ENCODE measurements at regions not wholly inside any gene's neighbourhood (a gene's known extent, or its start where the extent isn't known, plus 50 kb on each side); places are given as distances from the start of the nearest gene placed in this dataset.

GRCh38 chr9:25396828-25397227 lies 281.4 kb downstream of the TUSC1 start:
- DNase-seq (no peak), ATAC-seq (no peak)
- intact Hi-C loops (cut with DNase I; ENCODE audit: low total_unique reads) (no loop called here), in situ Hi-C loops (cut with MboI; ENCODE audit: low sequenced_read_pairs in 4 of 4) (no loop called here)
- H3K27ac ChIP-seq = no peak overlapping the region
- no peaks in the 10 kb centered on the region for H3K27me3 ChIP-seq
- TF ChIP-seq CTCF (IDR thresholded peaks at IDR 0.05 in 4 of 5, conservative IDR thresholded peaks at IDR 0.05 in 1 of 5) (no peak), POLR2A (IDR thresholded peaks at IDR 0.05) (no peak)
- H3K9me3 ChIP-seq = no peaks in the 10 kb centered on the region
- no peaks in the 10 kb centered on the region for H3K36me3 ChIP-seq
- H3K4me3 ChIP-seq = no peak overlapping the region
- no peaks in the 10 kb centered on the region for H3K4me1 ChIP-seq

GRCh38 chr9:25381141-25381540 lies 297.1 kb downstream of the TUSC1 start:
- H3K9me3 ChIP-seq = no peaks in the 10 kb centered on the region

GRCh38 chr9:25377039-25377438 lies 301.2 kb downstream of the TUSC1 start:
- in situ Hi-C loops (cut with MboI; ENCODE audit: low sequenced_read_pairs in 4 of 4) = no loop called here
- intact Hi-C loops (cut with DNase I; ENCODE audit: low total_unique reads) = no loop called here
- Histone ChIP-seq H3K9me3 (no peaks in the 10 kb centered on the region), H3K27me3 (no peaks in the 10 kb centered on the region), H3K4me3 (no peak overlapping the region), H3K4me1 (no peaks in the 10 kb centered on the region), H3K27ac (no peak overlapping the region), H3K36me3 (no peaks in the 10 kb centered on the region)
- DNase-seq (no peak), ATAC-seq (no peak)
- TF ChIP-seq POLR2A (IDR thresholded peaks at IDR 0.05) (no peak), CTCF (IDR thresholded peaks at IDR 0.05 in 4 of 5, conservative IDR thresholded peaks at IDR 0.05 in 1 of 5) (no peak)

More at GRCh38 chr9:25381141-25381540, 297.1 kb downstream of the TUSC1 start:
- TF ChIP-seq POLR2A (IDR thresholded peaks at IDR 0.05) (no peak), CTCF (IDR thresholded peaks at IDR 0.05 in 4 of 5, conservative IDR thresholded peaks at IDR 0.05 in 1 of 5) (no peak)
- intact Hi-C loops (cut with DNase I; ENCODE audit: low total_unique reads) = no loop called here
- in situ Hi-C loops (cut with MboI; ENCODE audit: low sequenced_read_pairs in 4 of 4) = no loop called here
- DNase-seq (no peak), ATAC-seq (no peak)
- H3K4me1 ChIP-seq = no peaks in the 10 kb centered on the region
- no peak overlapping the region for H3K4me3 ChIP-seq
- H3K27ac ChIP-seq = no peak overlapping the region
- H3K36me3 ChIP-seq = no peaks in the 10 kb centered on the region
- H3K27me3 ChIP-seq = no peaks in the 10 kb centered on the region

GRCh38 chr9:25374281-25374680 lies 304.0 kb downstream of the TUSC1 start:
- no peaks in the 10 kb centered on the region for H3K36me3 ChIP-seq
- H3K27me3 ChIP-seq = no peaks in the 10 kb centered on the region
- ATAC-seq (no peak), DNase-seq (no peak)
- TF ChIP-seq CTCF (IDR thresholded peaks at IDR 0.05 in 4 of 5, conservative IDR thresholded peaks at IDR 0.05 in 1 of 5) (no peak), POLR2A (IDR thresholded peaks at IDR 0.05) (no peak)
- H3K4me1 ChIP-seq = no peaks in the 10 kb centered on the region
- intact Hi-C loops (cut with DNase I; ENCODE audit: low total_unique reads) (no loop called here), in situ Hi-C loops (cut with MboI; ENCODE audit: low sequenced_read_pairs in 4 of 4) (no loop called here)
- no peak overlapping the region for H3K4me3 ChIP-seq
- H3K9me3 ChIP-seq = no peaks in the 10 kb centered on the region
- no peak overlapping the region for H3K27ac ChIP-seq

- no peaks in the 10 kb centered on the region for H3K27me3 ChIP-seq
- H3K9me3 ChIP-seq = no peaks in the 10 kb centered on the region
- no peak for TF ChIP-seq POLR2A (IDR thresholded peaks at IDR 0.05)
- no peaks in the 10 kb centered on the region for H3K4me1 ChIP-seq
- DNase-seq (no peak), ATAC-seq (no peak)
- in situ Hi-C loops (cut with MboI; ENCODE audit: low sequenced_read_pairs in 4 of 4) = no loop called here
- H3K36me3 ChIP-seq = no peaks in the 10 kb centered on the region
- no peak overlapping the region for H3K27ac ChIP-seq
- H3K4me3 ChIP-seq = no peak overlapping the region
- intact Hi-C loops (cut with DNase I; ENCODE audit: low total_unique reads) = no loop called here
These were observed 311.3 kb downstream of the TUSC1 start for GRCh38 chr9:25366906-25367305.

All from gastrocnemius medialis (tissue), 4 donors.